PC-9 (cell line): ENCODE measurements at regions not wholly inside any gene's neighbourhood (a gene's known extent, or its start where the extent isn't known, plus 50 kb on each side); places are given as distances from the start of the nearest gene placed in this dataset.

Experiments used
- BruUV-seq: library from RNA; stranded (reverse); fragments of 400-500 nt; replicated peaks from 2 replicates; lab custom pipeline; 2021; lab: Mats Ljungman, UMichigan
- CTCF ChIA-PET: fragments of 300-600 bp; sonication (Branson Sonifier 250); formaldehyde crosslinking; loops from one replicate; lab custom pipeline; 2022; ENCODE audit warnings: antibody characterized with exemption; lab: Charles Lee
- POLR2A ChIA-PET: fragments of 300-600 bp; sonication (Branson Sonifier 250); formaldehyde crosslinking; loops from one replicate; lab custom pipeline; 2022; ENCODE audit warnings: antibody characterized with exemption; ENCODE audit not compliant: unreplicated experiment; lab: Charles Lee
- DNase-seq, 2 experiments: peaks; one replicate each; pipeline versions ENCODE4 v3.0.0 to v3.0.0-alpha.2; 2015 to 2022; ENCODE audit warnings: mixed read lengths in 1 of 2
- H2AFZ ChIP-seq: fragments of 200-600 bp; sonication (generic); 2 replicates; pipeline ENCODE4 v1.8.1; 2017; ENCODE audit warnings: antibody characterized with exemption
- H3F3A ChIP-seq: fragments of 200-600 bp; sonication (generic); 2 replicates; pipeline ENCODE4 v1.8.1; 2017; ENCODE audit warnings: antibody characterized with exemption, mild to moderate bottlenecking, low read depth; ENCODE audit not compliant: insufficient read depth
- H3K27ac ChIP-seq: fragments of 200-600 bp; sonication (generic); 2 replicates; pipeline ENCODE4 v1.6.1; 2016; ENCODE audit warnings: mixed run types
- H3K27me3 ChIP-seq: fragments of 200-600 bp; sonication (generic); 2 replicates; pipeline ENCODE4 v1.6.1; 2016; ENCODE audit warnings: low read depth, mixed run types; ENCODE audit not compliant: insufficient read depth
- H3K36me3 ChIP-seq: fragments of 200-600 bp; sonication (generic); 2 replicates; pipeline ENCODE4 v1.6.1; 2016; ENCODE audit warnings: low read depth, mixed run types
- H3K4me1 ChIP-seq: fragments of 200-600 bp; sonication (generic); replicated peaks from 2 replicates; pipeline ENCODE4 v1.6.1; 2016; ENCODE audit warnings: mixed run types; ENCODE audit not compliant: insufficient read depth
- H3K4me2 ChIP-seq: fragments of 200-600 bp; sonication (generic); 2 replicates; pipeline ENCODE4 v1.6.1; 2017; ENCODE audit warnings: mixed run types
- H3K4me3 ChIP-seq: fragments of 200-600 bp; sonication (generic); 2 replicates; pipeline ENCODE4 v1.6.1; 2016; ENCODE audit warnings: mixed run types
- H3K79me2 ChIP-seq: fragments of 200-600 bp; sonication (generic); 2 replicates; pipeline ENCODE4 v1.6.1; 2017; ENCODE audit warnings: low read depth, mixed run types
- H3K9me2 ChIP-seq: fragments of 200-600 bp; sonication (generic); 2 replicates; pipeline ENCODE4 v1.8.1; 2017; ENCODE audit warnings: mild to moderate bottlenecking; ENCODE audit not compliant: insufficient read depth
- H3K9me3 ChIP-seq: fragments of 200-600 bp; sonication (generic); 2 replicates; pipeline ENCODE4 v1.8.1; 2016; ENCODE audit warnings: low read depth; ENCODE audit not compliant: insufficient read depth
- H4K20me1 ChIP-seq: fragments of 200-600 bp; sonication (generic); 2 replicates; pipeline ENCODE4 v1.8.1; 2017; ENCODE audit not compliant: insufficient read depth
- EZH2 ChIP-seq: fragments of 200-600 bp; sonication (generic); IDR thresholded peaks from 2 replicates; pipeline ENCODE4 v1.8.0; 2017; ENCODE audit warnings: antibody characterized with exemption, low read depth
- intact Hi-C: fragments of 100-400 bp; cut with micrococcal nuclease; formaldehyde crosslinking; loops from one replicate; pipeline ENCODE4 v1.10.0; 2022; ENCODE audit not compliant: unreplicated experiment
- TF ChIP-seq, protein P1 (sequence below): fragments of 200-600 bp; sonication (generic); conservative IDR thresholded peaks from 2 replicates; pipeline ENCODE4 v1.6.1; 2017; ENCODE audit warnings: mixed run types, antibody characterized with exemption, mild to moderate bottlenecking, moderate library complexity

- no peak for DNase-seq
- CTCF ChIA-PET, result no interaction called here
- TF ChIP-seq, protein P1, sequence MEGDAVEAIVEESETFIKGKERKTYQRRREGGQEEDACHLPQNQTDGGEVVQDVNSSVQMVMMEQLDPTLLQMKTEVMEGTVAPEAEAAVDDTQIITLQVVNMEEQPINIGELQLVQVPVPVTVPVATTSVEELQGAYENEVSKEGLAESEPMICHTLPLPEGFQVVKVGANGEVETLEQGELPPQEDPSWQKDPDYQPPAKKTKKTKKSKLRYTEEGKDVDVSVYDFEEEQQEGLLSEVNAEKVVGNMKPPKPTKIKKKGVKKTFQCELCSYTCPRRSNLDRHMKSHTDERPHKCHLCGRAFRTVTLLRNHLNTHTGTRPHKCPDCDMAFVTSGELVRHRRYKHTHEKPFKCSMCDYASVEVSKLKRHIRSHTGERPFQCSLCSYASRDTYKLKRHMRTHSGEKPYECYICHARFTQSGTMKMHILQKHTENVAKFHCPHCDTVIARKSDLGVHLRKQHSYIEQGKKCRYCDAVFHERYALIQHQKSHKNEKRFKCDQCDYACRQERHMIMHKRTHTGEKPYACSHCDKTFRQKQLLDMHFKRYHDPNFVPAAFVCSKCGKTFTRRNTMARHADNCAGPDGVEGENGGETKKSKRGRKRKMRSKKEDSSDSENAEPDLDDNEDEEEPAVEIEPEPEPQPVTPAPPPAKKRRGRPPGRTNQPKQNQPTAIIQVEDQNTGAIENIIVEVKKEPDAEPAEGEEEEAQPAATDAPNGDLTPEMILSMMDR, result no peak
- no peak for TF ChIP-seq EZH2
- BruUV-seq, result no TSS peak
- Histone ChIP-seq H2AFZ (no peak overlapping the region), H3K4me3 (no peak overlapping the region), H3K27me3 (no peaks in the 10 kb centered on the region), H3K79me2 (no peaks in the 10 kb centered on the region), H3K9me2 (no peaks in the 10 kb centered on the region), H3K36me3 (no peaks in the 10 kb centered on the region), H3K4me2 (no peak overlapping the region), H4K20me1 (no peaks in the 10 kb centered on the region), H3K4me1 (no peaks in the 10 kb centered on the region), H3K27ac (no peak overlapping the region), H3F3A (no peaks in the 10 kb centered on the region), H3K9me3 (no peaks in the 10 kb centered on the region)
- POLR2A ChIA-PET, result no interaction called here
- intact Hi-C loops, result no loop called here
Measured at GRCh38 chr12:82146740-82147139, 211.4 kb downstream of the CCDC59 start.

DNA sequence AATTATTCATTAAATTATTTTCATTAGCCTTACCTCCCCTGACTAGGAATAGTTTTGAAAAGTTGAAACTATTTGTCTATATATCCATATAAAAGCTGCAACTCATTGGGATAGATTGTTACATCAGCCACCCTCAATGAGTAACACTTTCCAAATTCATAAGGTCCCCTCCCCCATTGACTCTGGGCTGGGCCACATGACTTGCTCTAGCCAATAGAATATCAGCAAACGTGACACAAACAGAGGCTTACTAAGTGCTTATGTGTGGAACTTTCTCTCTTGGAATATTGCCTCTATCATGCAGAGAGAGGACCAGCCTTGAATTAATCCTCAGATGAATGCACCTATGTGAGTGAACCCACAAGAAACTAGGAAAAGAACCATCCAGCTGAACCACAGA is 213.7 kb downstream of the CCDC59 start:
- TF ChIP-seq, protein P1, result no peak
- no peak for TF ChIP-seq EZH2
- no peak overlapping the region for H3K4me2 ChIP-seq
- no peaks in the 10 kb centered on the region for H3K4me1 ChIP-seq
- ChIA-PET POLR2A (no interaction called here), CTCF (no interaction called here)
- no peaks in the 10 kb centered on the region for H3K9me3 ChIP-seq
- BruUV-seq, result no TSS peak
- H2AFZ ChIP-seq, result no peak overlapping the region
- H3K79me2 ChIP-seq, result no peaks in the 10 kb centered on the region
- H3K9me2 ChIP-seq, result no peaks in the 10 kb centered on the region
- H3K27ac ChIP-seq, result no peak overlapping the region
- H4K20me1 ChIP-seq, result no peaks in the 10 kb centered on the region
- no peaks in the 10 kb centered on the region for H3K36me3 ChIP-seq
- H3K4me3 ChIP-seq, result no peak overlapping the region
- H3F3A ChIP-seq, result no peaks in the 10 kb centered on the region
- H3K27me3 ChIP-seq, result no peaks in the 10 kb centered on the region
- DNase-seq, result no peak
- intact Hi-C loops, result no loop called here

DNA sequence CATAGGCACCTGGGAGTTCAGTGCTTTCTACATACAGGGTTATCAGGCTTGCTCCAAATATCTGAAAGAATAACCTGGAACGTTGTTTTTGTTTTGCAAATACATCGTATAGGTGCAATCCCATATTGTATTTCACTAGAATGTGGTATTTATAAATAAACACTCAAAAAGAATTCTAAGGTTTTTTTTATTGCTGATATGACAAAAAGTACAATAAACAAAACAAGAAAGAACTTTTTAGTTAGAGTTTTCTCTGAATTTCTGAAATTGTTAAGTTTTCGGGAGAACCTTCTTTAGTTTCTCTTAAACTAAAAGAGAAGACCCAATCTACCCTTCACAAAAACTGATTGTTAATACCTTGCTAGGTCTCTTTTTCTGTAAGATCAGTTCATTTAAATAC is 225.8 kb downstream of the CCDC59 start:
- intact Hi-C loops, result no loop called here
- no peak for TF ChIP-seq EZH2
- TF ChIP-seq, protein P1, result no peak
- no peak overlapping the region for H2AFZ ChIP-seq
- DNase-seq, result no peak
- H3K27me3 ChIP-seq, result no peaks in the 10 kb centered on the region
- H3K79me2 ChIP-seq, result no peaks in the 10 kb centered on the region
- no peak overlapping the region for H3K4me2 ChIP-seq
- no peak overlapping the region for H3K27ac ChIP-seq
- no peak overlapping the region for H3K4me3 ChIP-seq
- H3K9me3 ChIP-seq, result no peaks in the 10 kb centered on the region
- no peaks in the 10 kb centered on the region for H4K20me1 ChIP-seq
- no peaks in the 10 kb centered on the region; the same call in 1 of the 2 replicates for H3K9me2 ChIP-seq
- POLR2A ChIA-PET, result no interaction called here
- H3F3A ChIP-seq, result no peaks in the 10 kb centered on the region
- CTCF ChIA-PET, result no interaction called here
- no peaks in the 10 kb centered on the region for H3K4me1 ChIP-seq
- no peaks in the 10 kb centered on the region for H3K36me3 ChIP-seq
- BruUV-seq, result no TSS peak
